RCC 7860 (cell line): ENCODE measurements at regions not wholly inside any gene's neighbourhood (a gene's known extent, or its start where the extent isn't known, plus 50 kb on each side); places are given as distances from the start of the nearest gene placed in this dataset.

Experiments used
- DNase-seq: peaks from one replicate; pipeline ENCODE4 v3.0.0-alpha.2; 2015; ENCODE audit warnings: low spot score
- FAIRE-seq: peaks from 2 replicates; lab custom pipeline; 2012; peaks lifted over from hg19 to GRCh38; lab: Jason Lieb, UNC

DNA sequence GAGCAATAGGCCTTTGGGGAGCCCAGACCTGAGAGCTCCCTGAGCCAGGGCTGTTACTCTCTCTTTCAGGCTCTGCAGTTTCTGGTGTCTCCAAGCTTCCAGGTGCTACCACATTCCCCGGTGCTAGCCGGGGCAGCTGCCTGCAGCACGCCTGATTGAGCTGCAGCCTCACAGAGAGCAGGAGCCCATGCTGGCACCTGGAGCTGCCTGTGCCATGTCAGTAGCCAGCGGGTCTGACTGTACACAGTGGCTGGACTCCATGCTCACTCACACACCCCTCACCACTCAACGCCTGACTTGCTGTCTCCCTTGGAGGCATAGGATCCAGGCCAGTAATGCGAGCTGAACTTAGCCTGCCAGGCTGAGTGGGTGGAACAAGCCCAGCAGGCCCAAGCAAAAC lies 800.4 kb upstream of the AGA start:
- no peak for DNase-seq
- no peak for FAIRE-seq

- DNase-seq (no peak), FAIRE-seq (no peak)
Measured at GRCh38 chr4:178244785-178245184, 802.5 kb upstream of the AGA start.

- no peak for DNase-seq
- FAIRE-seq = no peak
Measured at GRCh38 chr4:178255172-178255571, 812.9 kb upstream of the AGA start.

DNA sequence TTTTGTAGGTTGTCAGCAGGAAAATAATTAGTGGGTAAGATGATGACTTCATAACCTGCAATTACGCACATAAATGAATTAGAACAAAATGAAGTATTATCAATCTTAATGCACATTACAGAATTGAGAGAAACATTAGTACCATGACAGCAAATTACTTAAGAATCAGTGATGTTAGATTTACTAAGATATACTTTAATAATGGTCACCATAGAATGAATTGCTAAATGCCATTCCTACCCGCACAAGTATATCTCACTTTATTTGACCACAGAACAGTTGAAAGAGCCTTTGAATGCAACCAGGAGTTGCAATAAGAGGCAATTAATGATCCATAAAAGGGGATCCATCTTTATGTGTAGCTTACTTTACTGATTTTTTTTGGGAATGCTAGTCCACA lies 816.4 kb upstream of the AGA start:
- DNase-seq (no peak), FAIRE-seq (no peak)

DNA sequence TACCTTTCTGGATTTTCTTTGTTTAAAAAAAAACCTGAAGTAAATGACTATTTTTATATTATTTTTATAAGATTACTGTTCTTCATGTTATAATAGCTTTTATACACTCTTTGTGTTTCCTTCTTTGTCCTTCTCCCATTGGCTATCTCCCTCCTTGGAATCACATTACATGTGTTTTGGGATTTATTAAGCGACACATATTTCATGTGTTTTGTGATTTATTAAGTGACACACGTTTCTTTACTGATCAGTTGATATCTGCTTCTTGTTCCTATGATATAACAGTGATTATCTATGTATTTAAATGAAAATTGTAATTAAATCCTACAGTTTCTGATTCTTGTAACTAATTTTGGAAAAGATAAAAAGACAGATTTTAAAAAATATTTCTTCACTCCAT lies 817.3 kb upstream of the AGA start:
- no peak for FAIRE-seq
- DNase-seq = no peak

GRCh38 chr4:178264001-178264400 lies 821.8 kb upstream of the AGA start:
- no peak for DNase-seq
- FAIRE-seq = no peak

DNA sequence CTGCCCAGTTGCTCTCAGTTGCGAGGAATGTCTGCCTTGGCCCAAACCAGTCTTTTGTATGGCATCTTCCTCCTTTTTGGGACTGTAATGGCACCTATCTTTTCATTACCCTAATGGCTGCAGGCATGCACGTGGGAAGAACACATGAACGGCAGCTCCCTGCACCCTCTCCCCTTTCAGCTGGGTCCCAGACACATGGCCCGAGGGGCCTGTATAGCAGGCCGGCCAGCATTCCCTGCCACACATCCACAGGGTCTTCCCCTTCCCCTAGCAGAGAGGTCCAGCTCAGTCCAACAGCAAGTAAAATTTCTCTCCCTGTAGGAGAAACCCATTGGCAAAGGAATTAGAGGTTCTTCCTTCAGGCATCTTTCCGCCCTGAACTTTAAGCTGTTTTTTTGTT lies 829.1 kb upstream of the AGA start:
- FAIRE-seq = no peak

DNA sequence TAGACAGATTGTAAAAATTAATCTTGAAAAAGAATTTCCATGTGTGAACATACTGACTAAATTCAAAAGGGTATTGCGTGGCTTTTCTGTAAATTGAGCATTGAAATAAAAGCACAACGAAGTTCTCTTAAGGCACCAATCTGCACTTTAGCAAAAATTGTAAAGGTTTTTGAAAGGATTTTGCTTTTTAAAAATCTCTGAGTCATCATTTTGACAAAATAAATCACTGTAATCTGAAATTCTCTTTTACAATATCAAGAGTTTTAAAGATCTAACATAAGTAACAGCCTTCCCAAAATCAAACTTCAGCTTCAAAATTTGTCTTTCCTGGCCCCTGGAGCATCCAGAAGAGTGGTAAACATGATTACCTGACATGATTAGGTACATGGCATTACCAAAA lies 830.9 kb upstream of the AGA start:
- DNase-seq = no peak
- no peak for FAIRE-seq

More for the DNA sequence above, 829.1 kb upstream of the AGA start:
- DNase-seq = no peak

DNA sequence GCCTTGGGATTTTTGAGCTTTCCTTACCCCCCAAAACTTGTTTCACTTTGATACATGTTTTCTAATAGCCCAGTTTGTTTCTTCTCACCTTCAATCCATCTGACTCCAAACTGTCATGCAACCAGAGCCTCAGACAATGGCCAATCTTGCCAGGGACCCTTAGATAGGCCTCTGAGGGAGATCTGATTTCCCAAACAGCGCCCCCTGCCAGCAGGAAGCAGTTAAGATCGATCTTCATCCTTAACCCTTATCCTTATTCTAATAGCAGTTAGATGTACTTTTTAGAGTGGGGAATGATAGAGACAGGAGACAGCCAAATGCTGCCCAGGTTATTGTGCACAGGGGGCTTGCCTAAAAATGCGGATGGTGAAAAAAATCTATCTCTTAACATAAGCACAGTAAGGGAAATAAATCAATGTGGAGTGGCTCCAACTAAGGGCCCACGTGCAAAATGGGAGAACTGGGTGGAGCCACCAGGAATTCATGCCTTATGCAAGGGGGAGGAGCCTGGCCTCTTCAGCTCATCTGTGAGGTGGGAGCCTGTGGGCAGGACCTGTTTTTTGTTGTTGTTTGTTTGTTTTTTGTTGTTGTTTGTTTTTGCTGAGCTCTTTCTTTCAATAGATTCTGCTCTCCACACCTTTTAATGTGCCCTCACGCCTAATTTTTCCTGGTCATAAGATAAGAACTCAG lies 833.6 kb upstream of the AGA start:
- DNase-seq (no peak), FAIRE-seq (no peak)

DNA sequence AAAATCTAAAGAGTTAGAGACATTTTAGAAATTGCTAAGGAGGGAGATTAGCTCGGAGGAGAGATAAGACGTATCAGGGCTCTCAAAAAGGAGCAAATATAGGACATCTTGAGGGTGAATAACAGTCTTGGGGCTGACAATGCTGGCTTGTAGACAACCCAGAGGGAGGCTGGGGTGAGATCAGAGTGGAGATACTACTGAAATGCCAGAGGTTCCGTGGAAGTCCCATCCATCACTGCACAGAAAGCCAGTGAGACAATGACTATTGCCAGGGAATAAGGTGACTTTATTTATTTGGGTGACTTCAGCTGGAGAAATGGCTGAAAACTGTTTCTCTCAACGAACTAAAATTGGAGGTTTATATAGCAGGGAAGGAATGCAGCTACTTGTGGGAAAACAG lies 838.1 kb upstream of the AGA start:
- FAIRE-seq = no peak

DNA sequence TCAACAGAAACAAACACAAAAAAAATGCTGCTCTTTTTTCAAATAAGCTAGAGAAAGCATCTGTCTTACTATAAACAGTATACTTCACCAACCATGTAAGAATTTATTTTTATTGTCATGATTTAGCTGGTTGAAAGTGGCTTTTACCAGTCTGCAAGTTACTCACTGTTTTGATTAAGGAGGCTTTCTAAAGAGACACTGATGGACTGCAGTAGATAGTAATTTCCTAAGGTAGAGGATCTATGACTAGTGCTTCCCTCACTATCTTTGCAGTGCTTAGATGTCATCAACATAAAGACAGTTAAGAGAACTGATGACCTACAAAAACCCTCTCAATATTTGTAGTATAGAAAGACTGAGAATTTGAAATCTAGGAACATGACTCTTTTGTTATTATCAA lies 846.2 kb upstream of the AGA start:
- FAIRE-seq (no peak), DNase-seq (no peak)

More for the DNA sequence above, 838.1 kb upstream of the AGA start:
- DNase-seq = no peak

- DNase-seq (no peak), FAIRE-seq (no peak)
Measured at GRCh38 chr4:178293601-178294000, 851.4 kb upstream of the AGA start.

GRCh38 chr4:178296669-178297068 lies 854.4 kb upstream of the AGA start:
- DNase-seq (no peak), FAIRE-seq (no peak)

DNA sequence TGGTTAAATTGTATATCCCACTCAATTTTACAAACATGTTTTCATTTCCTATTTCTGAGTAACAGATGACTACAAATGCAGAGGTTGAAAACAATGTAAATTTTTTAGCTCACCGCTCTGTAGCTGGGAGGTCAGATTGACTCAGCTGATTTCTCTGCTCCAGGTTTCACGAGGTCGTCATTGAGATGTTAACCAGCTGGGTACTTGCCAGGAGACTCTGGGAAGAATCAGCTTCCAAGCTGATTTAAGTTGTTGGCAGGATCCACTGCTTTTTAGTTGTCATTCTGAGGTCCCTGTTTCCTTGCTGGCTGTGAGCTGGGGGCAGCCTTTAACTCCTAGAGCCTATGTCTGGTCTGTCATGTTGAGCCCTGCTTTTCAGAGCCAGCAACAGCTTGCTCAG lies 864.3 kb upstream of the AGA start:
- no peak for FAIRE-seq
- DNase-seq = no peak

DNA sequence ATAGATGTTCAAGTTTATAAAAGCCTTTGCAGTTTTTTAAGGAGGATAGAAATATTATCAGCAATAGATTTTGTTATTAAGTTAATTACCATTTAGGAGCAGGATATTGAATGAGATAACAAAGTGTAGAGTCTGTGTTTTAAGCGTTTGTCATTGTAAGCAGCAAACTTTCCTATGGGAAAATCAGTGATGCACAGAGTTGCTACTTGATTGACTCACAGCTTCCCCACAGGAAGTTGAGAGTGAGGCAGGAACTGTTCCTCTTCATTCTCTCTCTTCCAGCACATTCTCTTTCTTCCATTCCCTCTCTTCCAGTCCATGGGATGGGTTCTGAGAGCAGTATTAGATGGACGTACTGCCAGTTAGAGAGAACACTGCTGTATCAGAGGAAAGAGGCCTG lies 867.7 kb upstream of the AGA start:
- FAIRE-seq = no peak
- DNase-seq = no peak

DNA sequence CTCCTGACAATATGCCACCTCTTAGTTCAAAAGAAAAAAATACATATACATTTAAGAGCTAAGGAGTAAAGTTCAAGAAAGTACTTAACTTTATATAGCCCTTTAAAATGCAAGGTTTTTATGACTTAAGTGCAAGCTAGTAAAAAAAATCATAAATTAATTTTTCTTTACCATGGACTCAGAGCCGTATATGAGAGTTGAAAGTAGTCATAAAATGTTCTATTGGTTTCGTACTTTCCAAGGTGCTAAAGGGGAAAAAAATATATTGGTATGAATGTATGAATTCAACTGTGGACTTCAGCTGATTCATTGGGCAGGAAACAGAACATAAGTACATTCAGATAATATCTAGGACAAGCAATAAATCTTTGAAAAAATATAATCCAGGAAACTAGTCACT lies 869.8 kb upstream of the AGA start:
- FAIRE-seq (no peak), DNase-seq (no peak)

GRCh38 chr4:178314287-178314686 lies 872.0 kb upstream of the AGA start:
- DNase-seq (no peak), FAIRE-seq (no peak)

GRCh38 chr4:178316211-178316610 lies 874.0 kb upstream of the AGA start:
- no peak for DNase-seq
- FAIRE-seq = no peak

GRCh38 chr4:178320003-178320402 lies 877.8 kb upstream of the AGA start:
- DNase-seq = no peak
- FAIRE-seq = no peak

- FAIRE-seq = no peak
- DNase-seq = no peak
Measured at GRCh38 chr4:178322524-178323183, 880.4 kb upstream of the AGA start.

DNA sequence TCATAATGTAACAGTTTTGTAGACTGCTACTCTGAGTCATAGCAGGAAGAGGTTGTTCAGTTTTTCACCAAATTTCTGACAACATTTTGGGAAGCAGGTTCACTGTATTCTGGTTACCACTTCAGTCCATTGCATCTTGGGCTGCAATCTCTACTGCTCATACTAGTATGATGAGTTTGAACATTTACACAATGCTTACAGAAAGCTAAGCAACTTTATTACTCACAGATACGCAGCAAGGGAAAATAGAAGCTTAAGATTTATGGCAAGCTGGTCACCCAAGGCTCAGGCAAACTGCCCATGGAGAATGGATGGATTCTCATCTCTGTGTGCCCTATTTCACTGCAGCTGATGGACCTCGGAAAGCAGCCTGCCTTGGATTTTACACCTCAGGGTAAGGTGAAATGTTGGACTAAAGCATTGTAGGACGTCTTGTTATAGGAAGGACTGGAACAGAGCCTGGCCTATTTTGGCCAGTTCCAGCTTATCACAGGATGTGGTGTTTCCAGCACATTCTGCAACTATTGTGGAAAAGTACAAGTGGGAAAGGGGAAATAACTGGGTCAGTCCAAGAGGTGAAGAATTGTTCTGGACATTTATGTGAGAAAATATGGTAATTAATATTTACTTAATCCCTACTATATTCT lies 887.1 kb upstream of the AGA start:
- DNase-seq = no peak
- FAIRE-seq = no peak

DNA sequence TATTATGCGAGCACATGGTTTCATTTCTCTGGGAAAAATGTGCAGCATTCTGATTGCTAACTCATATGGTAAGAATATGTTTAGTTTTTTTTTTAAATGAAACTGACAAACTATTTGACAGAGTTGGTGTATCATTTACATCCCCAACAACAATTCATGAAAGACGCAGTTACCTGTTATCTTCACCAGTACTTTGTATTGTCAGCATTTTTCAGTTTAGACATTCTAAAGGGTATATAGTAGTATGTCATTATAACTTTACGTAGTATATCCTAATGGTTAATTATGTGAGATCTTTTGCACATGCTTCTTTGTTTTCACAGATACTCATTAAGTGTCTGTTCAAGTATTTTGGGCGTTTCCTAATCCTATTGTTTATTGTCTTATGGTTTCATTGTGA lies 891.1 kb upstream of the AGA start:
- no peak for DNase-seq
- FAIRE-seq = no peak
